HepG2 (cell line): ENCODE measurements at regions not wholly inside any gene's neighbourhood (a gene's known extent, or its start where the extent isn't known, plus 50 kb on each side); places are given as distances from the start of the nearest gene placed in this dataset.

Experiments
- ATAC-seq: fragments of 200-7000 bp; cut with Tn5 transposase; 3 replicates; pipeline ENCODE4 v1.9.1; 2020; ENCODE audit warnings: mild to moderate bottlenecking, moderate library complexity
- BruUV-seq: library from RNA; stranded (reverse); fragments of 400-500 nt; replicated peaks from 2 replicates; lab custom pipeline; 2021; lab: Mats Ljungman, UMichigan
- CTCF ChIA-PET: fragments of 300-600 bp; formaldehyde crosslinking; extraction: SDS; loops from one replicate; lab custom pipeline; 2021; ENCODE audit warnings: low total read pairs, inconsistent platforms, low intra/inter-chr PET ratio; lab: Yijun Ruan, JAX
- POLR2A ChIA-PET: fragments of 350-600 bp; sonication (Branson Sonifier 250); formaldehyde crosslinking; loops from one replicate; lab custom pipeline; 2020; ENCODE audit warnings: antibody characterized with exemption, inconsistent platforms; lab: Yijun Ruan, JAX
- DNase-seq: peaks from one replicate; pipeline ENCODE4 v3.0.0-alpha.2; 2015; ENCODE audit warnings: low spot score
- FAIRE-seq: peaks from 3 replicates; lab custom pipeline; 2011; peaks lifted over from hg19 to GRCh38; lab: Jason Lieb, UNC
- H2AFZ ChIP-seq: one replicate; pipeline ENCODE4 v1.6.1; 2011; ENCODE audit warnings: low read length, inconsistent platforms
- H3K27ac ChIP-seq: fragments of 300-600 bp; 3 replicates; pipeline ENCODE4 v1.8.0; 2011; ENCODE audit warnings: mixed run types, mild to moderate bottlenecking, mixed read lengths, low read length, inconsistent platforms; ENCODE audit not compliant: insufficient read depth; ENCODE audit errors: extremely low read length
- H3K27me3 ChIP-seq, 2 experiments: fragments of 200-600 bp in 1 of 2; 2 replicates in 1 of 2; 3 replicates in 1 of 2; pipeline versions ENCODE4 v1.6.0 to v1.8.0; 2011; ENCODE audit warnings: low read length in 2 of 2, mild to moderate bottlenecking in 2 of 2, moderate library complexity in 2 of 2, inconsistent platforms in 1 of 2; ENCODE audit not compliant: insufficient read depth in 2 of 2, control insufficient read depth in 1 of 2
- H3K36me3 ChIP-seq, 2 experiments: fragments of 200-600 bp in 1 of 2; replicated peaks in 1 of 2; 2 replicates in 1 of 2; 3 replicates in 1 of 2; pipeline versions ENCODE4 v1.5.1 to v1.8.0; 2011; ENCODE audit warnings: low read length in 2 of 2, inconsistent platforms in 1 of 2; ENCODE audit not compliant: insufficient read depth in 2 of 2, control insufficient read depth in 1 of 2
- H3K4me1 ChIP-seq: 2 replicates; pipeline ENCODE4 v1.5.1; 2012; ENCODE audit warnings: low read length, inconsistent platforms; ENCODE audit not compliant: insufficient read depth
- H3K4me2 ChIP-seq: 2 replicates; pipeline ENCODE4 v1.6.0; 2011; ENCODE audit warnings: low read depth, low read length, inconsistent platforms
- H3K4me3 ChIP-seq, 3 experiments: fragments of 200-600 bp in 1 of 3; sonication (generic), shearing (Covaris generic) in 1 of 3; replicated peaks in 1 of 3; 2 replicates each; pipeline ENCODE4 v1.5.1; 2011 to 2016; ENCODE audit warnings: low read length in 3 of 3, inconsistent platforms in 2 of 3, low read depth in 2 of 3, mild to moderate bottlenecking in 2 of 3, control low read depth in 1 of 3, mixed read lengths in 1 of 3; ENCODE audit not compliant: insufficient read depth in 1 of 3
- H3K79me2 ChIP-seq: one replicate; pipeline ENCODE4 v1.6.1; 2011; ENCODE audit warnings: low read length, inconsistent platforms; ENCODE audit not compliant: insufficient read depth
- H3K9ac ChIP-seq: 2 replicates; pipeline ENCODE4 v1.6.0; 2011; ENCODE audit warnings: mild to moderate bottlenecking, low read depth, low read length, inconsistent platforms; ENCODE audit not compliant: insufficient read depth
- H3K9me3 ChIP-seq: 2 replicates; pipeline ENCODE4 v1.5.1; 2012; ENCODE audit warnings: mild to moderate bottlenecking, low read length
- H4K20me1 ChIP-seq: 2 replicates; pipeline ENCODE4 v1.6.0; 2011; ENCODE audit warnings: inconsistent platforms, mild to moderate bottlenecking, low read length, moderate library complexity; ENCODE audit not compliant: insufficient read depth
- ATRX ChIP-seq: sonication (generic); formaldehyde crosslinking; IDR thresholded peaks from 2 replicates; pipeline ENCODE4 v1.4.0; 2020; ENCODE audit warnings: missing genetic modification reagents, borderline replicate concordance
- ISL2 ChIP-seq: sonication (generic); formaldehyde crosslinking; IDR thresholded peaks from 2 replicates; pipeline ENCODE4 v1.5.0; 2020; ENCODE audit warnings: missing genetic modification reagents
- KLF12 ChIP-seq: sonication (generic); formaldehyde crosslinking; IDR thresholded peaks from 2 replicates; pipeline ENCODE4 v1.4.0; 2020; ENCODE audit warnings: missing genetic modification reagents, borderline replicate concordance
- KMT2A ChIP-seq: sonication (generic); formaldehyde crosslinking; IDR thresholded peaks from 2 replicates; pipeline ENCODE4 v1.4.0; 2020; ENCODE audit warnings: missing genetic modification reagents
- MIER3 ChIP-seq: IDR thresholded peaks from 2 replicates; pipeline ENCODE4 v1.6.1; 2016; ENCODE audit warnings: missing compliant biosample characterization, borderline replicate concordance
- MYC ChIP-seq: sonication (generic); formaldehyde crosslinking; IDR thresholded peaks from 2 replicates; pipeline ENCODE4 v1.9.0; 2021; ENCODE audit warnings: missing genetic modification reagents, borderline replicate concordance
- NFE2 ChIP-seq: sonication (generic); formaldehyde crosslinking; IDR thresholded peaks from 2 replicates; pipeline ENCODE4 v1.4.0; 2020; ENCODE audit warnings: missing genetic modification reagents
- SP1 ChIP-seq, 2 experiments: fragments of 450-650 bp in 1 of 2; sonication (generic) in 1 of 2; formaldehyde crosslinking in 1 of 2; IDR thresholded peaks; 2 replicates each; pipeline versions ENCODE4 v1.4.0 to v1.6.1; 2016 to 2020; ENCODE audit warnings: missing genetic modification reagents in 1 of 2
- STAT5B ChIP-seq: sonication (generic); formaldehyde crosslinking; IDR thresholded peaks from 2 replicates; pipeline ENCODE4 v1.4.0; 2020; ENCODE audit warnings: missing genetic modification reagents
- WIZ ChIP-seq: sonication (generic); formaldehyde crosslinking; IDR thresholded peaks from 2 replicates; pipeline ENCODE4 v1.5.1; 2020; ENCODE audit warnings: mild to moderate bottlenecking, missing genetic modification reagents
- ZBTB7B ChIP-seq: sonication (generic); formaldehyde crosslinking; IDR thresholded peaks from 2 replicates; pipeline ENCODE4 v1.4.0; 2020; ENCODE audit warnings: missing genetic modification reagents
- ZNF138 ChIP-seq: sonication (generic); formaldehyde crosslinking; IDR thresholded peaks from 2 replicates; pipeline ENCODE4 v1.5.0; 2020; ENCODE audit warnings: mild to moderate bottlenecking, low read depth, missing genetic modification reagents
- ZNF234 ChIP-seq: sonication (generic); formaldehyde crosslinking; conservative IDR thresholded peaks from 2 replicates; pipeline ENCODE4 v1.5.1; 2020; ENCODE audit warnings: mild to moderate bottlenecking, missing genetic modification reagents
- ZNF264 ChIP-seq: sonication (generic); formaldehyde crosslinking; IDR thresholded peaks from 2 replicates; pipeline ENCODE4 v1.4.0; 2020; ENCODE audit warnings: missing genetic modification reagents
- ZNF350 ChIP-seq: sonication (generic); formaldehyde crosslinking; IDR thresholded peaks from 2 replicates; pipeline ENCODE4 v1.4.0; 2020; ENCODE audit warnings: mild to moderate bottlenecking, low read depth, missing genetic modification reagents, borderline replicate concordance
- ZNF792 ChIP-seq: IDR thresholded peaks from 2 replicates; pipeline ENCODE4 v1.6.1; 2016
- WGBS: methylation state at CpG from one replicate; pipeline ENCODE4 v1.1.6; 2017; ENCODE audit warnings: low lambda C conversion rate; 5-methylcytosine and 5-hydroxymethylcytosine counted together
- in situ Hi-C: cut with HindIII; loops from 2 replicates; pipeline ENCODE4 v1.10.0; 2017; ENCODE audit warnings: low pct_unique_long_range_greater_than_20kb; ENCODE audit not compliant: extremely low pct_ligation_motif_present
- intact Hi-C: fragments of 100-400 bp; cut with micrococcal nuclease; formaldehyde crosslinking; loops from one replicate; pipeline ENCODE4 v1.10.0; 2022; ENCODE audit not compliant: unreplicated experiment
- TF ChIP-seq, protein P1 (sequence below): sonication (generic); formaldehyde crosslinking; IDR thresholded peaks from 2 replicates; pipeline ENCODE4 v1.5.0; 2020; ENCODE audit warnings: mild to moderate bottlenecking, low read depth, missing genetic modification reagents, borderline replicate concordance
- TF ChIP-seq, protein P2 (sequence below): sonication (generic); formaldehyde crosslinking; IDR thresholded peaks from 2 replicates; pipeline ENCODE4 v1.4.0; 2020; ENCODE audit warnings: mild to moderate bottlenecking, missing genetic modification reagents
- TF ChIP-seq, protein P3 (sequence below): sonication (generic); formaldehyde crosslinking; IDR thresholded peaks from 2 replicates; pipeline ENCODE4 v1.4.0; 2020; ENCODE audit warnings: missing genetic modification reagents, borderline replicate concordance
- TF ChIP-seq, protein P4 (sequence below): sonication (generic); formaldehyde crosslinking; IDR thresholded peaks from 2 replicates; pipeline ENCODE4 v1.8.1; 2023; ENCODE audit warnings: mild to moderate bottlenecking, missing genetic modification reagents

GRCh38 chr4:106512706-106513105 lies 144.1 kb upstream of the GIMD1 start:
- Histone ChIP-seq H3K27me3 (no peaks in the 10 kb centered on the region), H2AFZ (no peak overlapping the region), H3K36me3 (no peaks in the 10 kb centered on the region), H3K4me3 (no peak overlapping the region), H3K79me2 (no peaks in the 10 kb centered on the region), H3K9ac (no peak overlapping the region), H4K20me1 (no peaks in the 10 kb centered on the region), H3K4me2 (no peak overlapping the region), H3K4me1 (no peaks in the 10 kb centered on the region), H3K9me3 (no peaks in the 10 kb centered on the region), H3K27ac (no peak overlapping the region)
- in situ Hi-C loops: no loop called here
- BruUV-seq: no TSS peak
- intact Hi-C loops: no loop called here
- DNase-seq (no peak), FAIRE-seq (no peak), ATAC-seq (no peak)
- 0% methylated on average over 2 of the region's 2 CpGs for WGBS
- ChIA-PET POLR2A (no interaction called here), CTCF (no interaction called here)
- TF ChIP-seq ISL2 (CRISPR knock-in tag): no peak
- TF ChIP-seq MIER3: no peak
- no peak for TF ChIP-seq MYC
- TF ChIP-seq KLF12 (CRISPR knock-in tag): no peak
- TF ChIP-seq, protein P1, sequence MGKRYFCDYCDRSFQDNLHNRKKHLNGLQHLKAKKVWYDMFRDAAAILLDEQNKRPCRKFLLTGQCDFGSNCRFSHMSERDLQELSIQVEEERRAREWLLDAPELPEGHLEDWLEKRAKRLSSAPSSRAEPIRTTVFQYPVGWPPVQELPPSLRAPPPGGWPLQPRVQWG (CRISPR knock-in tag): no peak
- no peak for TF ChIP-seq STAT5B (CRISPR knock-in tag)
- TF ChIP-seq KMT2A: no peak
- no peak for TF ChIP-seq ATRX (CRISPR knock-in tag)
- TF ChIP-seq ZBTB7B: no peak
- no peak for TF ChIP-seq NFE2 (CRISPR knock-in tag)
- TF ChIP-seq, protein P2, sequence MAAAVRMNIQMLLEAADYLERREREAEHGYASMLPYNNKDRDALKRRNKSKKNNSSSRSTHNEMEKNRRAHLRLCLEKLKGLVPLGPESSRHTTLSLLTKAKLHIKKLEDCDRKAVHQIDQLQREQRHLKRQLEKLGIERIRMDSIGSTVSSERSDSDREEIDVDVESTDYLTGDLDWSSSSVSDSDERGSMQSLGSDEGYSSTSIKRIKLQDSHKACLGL (CRISPR knock-in tag): no peak
- TF ChIP-seq ZNF138 (CRISPR knock-in tag): no peak
- TF ChIP-seq, protein P3, sequence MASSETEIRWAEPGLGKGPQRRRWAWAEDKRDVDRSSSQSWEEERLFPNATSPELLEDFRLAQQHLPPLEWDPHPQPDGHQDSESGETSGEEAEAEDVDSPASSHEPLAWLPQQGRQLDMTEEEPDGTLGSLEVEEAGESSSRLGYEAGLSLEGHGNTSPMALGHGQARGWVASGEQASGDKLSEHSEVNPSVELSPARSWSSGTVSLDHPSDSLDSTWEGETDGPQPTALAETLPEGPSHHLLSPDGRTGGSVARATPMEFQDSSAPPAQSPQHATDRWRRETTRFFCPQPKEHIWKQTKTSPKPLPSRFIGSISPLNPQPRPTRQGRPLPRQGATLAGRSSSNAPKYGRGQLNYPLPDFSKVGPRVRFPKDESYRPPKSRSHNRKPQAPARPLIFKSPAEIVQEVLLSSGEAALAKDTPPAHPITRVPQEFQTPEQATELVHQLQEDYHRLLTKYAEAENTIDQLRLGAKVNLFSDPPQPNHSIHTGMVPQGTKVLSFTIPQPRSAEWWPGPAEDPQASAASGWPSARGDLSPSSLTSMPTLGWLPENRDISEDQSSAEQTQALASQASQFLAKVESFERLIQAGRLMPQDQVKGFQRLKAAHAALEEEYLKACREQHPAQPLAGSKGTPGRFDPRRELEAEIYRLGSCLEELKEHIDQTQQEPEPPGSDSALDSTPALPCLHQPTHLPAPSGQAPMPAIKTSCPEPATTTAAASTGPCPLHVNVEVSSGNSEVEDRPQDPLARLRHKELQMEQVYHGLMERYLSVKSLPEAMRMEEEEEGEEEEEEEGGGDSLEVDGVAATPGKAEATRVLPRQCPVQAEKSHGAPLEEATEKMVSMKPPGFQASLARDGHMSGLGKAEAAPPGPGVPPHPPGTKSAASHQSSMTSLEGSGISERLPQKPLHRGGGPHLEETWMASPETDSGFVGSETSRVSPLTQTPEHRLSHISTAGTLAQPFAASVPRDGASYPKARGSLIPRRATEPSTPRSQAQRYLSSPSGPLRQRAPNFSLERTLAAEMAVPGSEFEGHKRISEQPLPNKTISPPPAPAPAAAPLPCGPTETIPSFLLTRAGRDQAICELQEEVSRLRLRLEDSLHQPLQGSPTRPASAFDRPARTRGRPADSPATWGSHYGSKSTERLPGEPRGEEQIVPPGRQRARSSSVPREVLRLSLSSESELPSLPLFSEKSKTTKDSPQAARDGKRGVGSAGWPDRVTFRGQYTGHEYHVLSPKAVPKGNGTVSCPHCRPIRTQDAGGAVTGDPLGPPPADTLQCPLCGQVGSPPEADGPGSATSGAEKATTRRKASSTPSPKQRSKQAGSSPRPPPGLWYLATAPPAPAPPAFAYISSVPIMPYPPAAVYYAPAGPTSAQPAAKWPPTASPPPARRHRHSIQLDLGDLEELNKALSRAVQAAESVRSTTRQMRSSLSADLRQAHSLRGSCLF (CRISPR knock-in tag): no peak
- no peak for TF ChIP-seq WIZ (CRISPR knock-in tag)
- no peak for TF ChIP-seq ZNF264 (CRISPR knock-in tag)
- no peak for TF ChIP-seq ZNF234 (CRISPR knock-in tag)
- no peak for TF ChIP-seq ZNF350 (CRISPR knock-in tag)
- TF ChIP-seq ZNF792: no peak
- TF ChIP-seq, protein P4, sequence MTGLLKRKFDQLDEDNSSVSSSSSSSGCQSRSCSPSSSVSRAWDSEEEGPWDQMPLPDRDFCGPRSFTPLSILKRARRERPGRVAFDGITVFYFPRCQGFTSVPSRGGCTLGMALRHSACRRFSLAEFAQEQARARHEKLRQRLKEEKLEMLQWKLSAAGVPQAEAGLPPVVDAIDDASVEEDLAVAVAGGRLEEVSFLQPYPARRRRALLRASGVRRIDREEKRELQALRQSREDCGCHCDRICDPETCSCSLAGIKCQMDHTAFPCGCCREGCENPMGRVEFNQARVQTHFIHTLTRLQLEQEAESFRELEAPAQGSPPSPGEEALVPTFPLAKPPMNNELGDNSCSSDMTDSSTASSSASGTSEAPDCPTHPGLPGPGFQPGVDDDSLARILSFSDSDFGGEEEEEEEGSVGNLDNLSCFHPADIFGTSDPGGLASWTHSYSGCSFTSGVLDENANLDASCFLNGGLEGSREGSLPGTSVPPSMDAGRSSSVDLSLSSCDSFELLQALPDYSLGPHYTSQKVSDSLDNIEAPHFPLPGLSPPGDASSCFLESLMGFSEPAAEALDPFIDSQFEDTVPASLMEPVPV (CRISPR knock-in tag): no peak
- no peak for TF ChIP-seq SP1 (IDR thresholded peaks at IDR 0.05)
- TF ChIP-seq SP1 (CRISPR knock-in tag; IDR thresholded peaks at IDR 0.05): no peak
